Limb (tissue), 2 donors: ENCODE measurements at regions not wholly inside any gene's neighbourhood (a gene's known extent, or its start where the extent isn't known, plus 50 kb on each side); places are given as distances from the start of the nearest gene placed in this dataset.
"Not testable (repeated sequence)": the region's sequence is repeated elsewhere in the genome, so short reads cannot be mapped to it uniquely, and the experiment has no call there.

Source experiments
- DNase-seq, 2 donors: peaks; one replicate each; pipeline ENCODE4 v3.0.0-alpha.2; 2016; ENCODE audit errors: extremely low spot score in 2 of 2

DNA sequence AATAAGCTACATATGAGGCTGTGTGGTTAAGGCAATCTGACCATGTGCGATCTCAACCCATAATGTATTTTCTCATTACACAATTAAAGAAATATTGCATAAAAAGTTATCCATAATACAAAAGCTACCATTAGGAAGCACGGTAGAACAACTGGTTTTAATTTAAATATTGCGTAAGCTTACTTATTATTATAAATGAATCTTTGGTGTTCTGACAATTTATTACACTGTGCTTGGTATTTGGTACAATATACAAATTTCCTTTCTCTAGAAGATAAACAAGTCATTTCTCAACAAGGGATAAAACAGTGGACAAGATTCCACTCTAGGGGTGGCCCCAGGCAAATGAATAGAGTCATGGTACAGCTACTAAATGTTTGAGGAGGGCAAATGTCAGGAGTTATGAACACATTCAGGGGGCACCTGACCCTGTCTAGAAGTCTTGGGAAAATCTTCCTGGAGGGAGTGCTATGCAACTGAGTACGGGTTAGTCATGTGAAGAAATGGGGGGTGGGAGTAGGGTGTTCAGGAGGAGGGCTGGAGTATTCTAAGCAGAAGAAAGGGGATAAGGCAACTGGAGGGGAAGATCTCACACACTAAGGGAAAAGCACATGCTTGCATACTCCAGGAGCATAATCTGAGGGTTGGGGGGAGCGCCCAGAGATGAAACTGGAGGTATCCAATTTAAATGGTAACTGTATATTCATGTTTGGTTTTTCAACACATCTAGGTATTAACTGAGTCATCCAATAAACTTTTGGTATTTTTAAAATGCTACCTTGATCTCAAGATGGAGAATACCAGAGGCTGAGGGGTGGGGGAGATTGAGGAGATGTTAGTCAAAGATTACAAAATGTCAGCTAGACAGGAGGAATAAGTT, 296.9 kb upstream of the SGK1 start:
- no peak for DNase-seq

DNA sequence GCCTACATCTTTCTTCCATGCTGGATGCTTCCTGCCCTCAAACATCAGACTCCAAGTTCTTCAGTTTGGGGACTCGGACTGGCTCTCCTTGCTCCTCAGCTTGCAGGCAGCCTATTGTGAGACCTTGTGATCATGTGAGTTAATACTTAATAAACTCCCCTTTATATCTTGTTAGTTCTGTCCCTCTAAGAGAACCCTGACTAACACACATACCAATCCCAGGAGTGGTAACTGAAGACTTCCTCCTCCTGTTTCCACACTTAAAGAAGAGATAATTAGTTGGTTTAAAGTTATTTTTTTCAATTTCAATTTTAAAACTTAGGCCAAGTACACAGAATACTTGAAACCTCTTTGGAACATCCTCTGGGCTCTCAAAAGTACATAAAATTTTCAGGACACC, 294.2 kb upstream of the SGK1 start:
- not testable (repeated sequence) for DNase-seq

DNA sequence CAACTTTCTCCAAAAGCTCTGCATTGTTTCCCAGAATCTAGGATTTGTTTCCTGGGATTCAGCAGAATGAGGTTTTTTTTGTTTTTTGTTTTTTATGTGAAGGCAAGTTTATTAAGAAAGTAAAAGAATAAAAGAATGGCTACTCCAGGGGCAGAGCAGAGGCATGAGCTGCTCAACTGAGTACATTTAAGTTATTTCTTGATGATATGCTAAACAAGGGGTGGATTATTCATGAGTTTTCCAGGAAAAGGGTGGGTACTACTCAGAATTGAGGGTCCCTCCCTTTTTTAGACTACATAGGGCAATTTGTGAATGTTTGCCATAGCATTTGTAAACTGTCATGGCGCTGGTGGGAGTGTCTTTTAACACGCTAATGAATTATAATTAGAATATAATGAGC, 292.5 kb upstream of the SGK1 start:
- no peak for DNase-seq

DNA sequence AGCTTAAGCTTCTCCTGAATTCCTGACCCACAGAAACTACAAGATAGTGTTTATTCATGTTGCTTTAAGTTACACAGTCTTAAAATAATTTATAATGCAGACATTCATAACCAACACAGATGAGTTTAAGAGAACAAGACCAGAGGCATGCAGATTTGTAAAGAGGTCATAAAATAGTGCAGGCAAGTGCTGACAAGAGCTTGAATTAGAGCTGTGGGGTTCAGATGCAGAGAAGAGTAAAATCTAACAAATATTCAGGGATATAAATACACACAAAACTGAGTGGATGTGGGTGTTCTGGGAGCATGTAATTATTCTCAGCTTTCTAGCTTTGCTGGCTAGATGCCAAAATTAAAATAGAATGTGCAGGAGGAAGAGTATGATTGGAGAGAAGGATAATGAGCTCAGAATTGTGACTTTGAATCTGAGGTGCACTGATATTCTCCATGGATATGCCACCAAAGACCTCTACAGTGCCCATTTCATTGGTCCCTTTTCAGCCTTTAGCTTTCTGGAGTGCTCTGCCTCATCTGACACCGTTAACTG, 291.9 kb upstream of the SGK1 start:
- DNase-seq: peak in 1 of 2 donors; percentile 16

DNA sequence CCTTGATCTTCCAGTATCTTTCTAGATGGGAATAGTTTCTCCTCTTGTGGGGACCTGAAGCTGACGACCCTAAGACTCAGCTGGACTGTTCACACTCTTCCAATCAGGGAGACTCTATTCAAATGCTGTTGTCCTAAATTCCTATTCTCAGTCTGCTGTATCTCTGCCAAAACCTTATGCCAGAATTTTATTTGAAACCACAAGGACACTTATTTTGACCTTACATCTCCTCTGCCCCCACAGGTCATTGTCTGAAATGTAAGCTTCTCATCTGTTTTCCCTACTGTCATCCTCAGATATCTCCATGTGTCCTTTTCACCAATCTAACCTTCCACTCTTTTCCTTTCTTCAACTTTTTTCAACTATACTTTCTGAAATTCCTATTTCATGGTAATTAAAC, 289.5 kb upstream of the SGK1 start:
- no peak for DNase-seq

DNA sequence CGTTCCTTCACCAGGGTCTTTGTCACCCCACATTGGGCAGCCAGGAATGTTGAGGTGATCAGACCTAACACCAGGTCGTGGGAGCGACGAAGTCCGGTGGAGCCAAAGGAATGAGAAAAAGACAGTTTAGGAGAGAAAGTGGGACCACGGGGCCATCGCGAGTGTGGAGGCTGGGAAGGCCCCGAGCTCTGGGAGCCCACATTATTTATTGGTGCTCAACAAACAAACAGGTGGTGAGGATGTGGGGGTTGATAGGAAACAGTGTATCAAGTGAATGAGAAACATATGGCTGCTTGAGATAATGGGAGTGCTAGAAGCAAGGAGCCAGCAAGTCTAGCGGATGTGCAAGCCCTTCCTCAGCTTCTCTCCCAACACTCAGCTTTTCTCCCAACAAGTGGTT, 287.1 kb upstream of the SGK1 start:
- DNase-seq: no peak

DNA sequence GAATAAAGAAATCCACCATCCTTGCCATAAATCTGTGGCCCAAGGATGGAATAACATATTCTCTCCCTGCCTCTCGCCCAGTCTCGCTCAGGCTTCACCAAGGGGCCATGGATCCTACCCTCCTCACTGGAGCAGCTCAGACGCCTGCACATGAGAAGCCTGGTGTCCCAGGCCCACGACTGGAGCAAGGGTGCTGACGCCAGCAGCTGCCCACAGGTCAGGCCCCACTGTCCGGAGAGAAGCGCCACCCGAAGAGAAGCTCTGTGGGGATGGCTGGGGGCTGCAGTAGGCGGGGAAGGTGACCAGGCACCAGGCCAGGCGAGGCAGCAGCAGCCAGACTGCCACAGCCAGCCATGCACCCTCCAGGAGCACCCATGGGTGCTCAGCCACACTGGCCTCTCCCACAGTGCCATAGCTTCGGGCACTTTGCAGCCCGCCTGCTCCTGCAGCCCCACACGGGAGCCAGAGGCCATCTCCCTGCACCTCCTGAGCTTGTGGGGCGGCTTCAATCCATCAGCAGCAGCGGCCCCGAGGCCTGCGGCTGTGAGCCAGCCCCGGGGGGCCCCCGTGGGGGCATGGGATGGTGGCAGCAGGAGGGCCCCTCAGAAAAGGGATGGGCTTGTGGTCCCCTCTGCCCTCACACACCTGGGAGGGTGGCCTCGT, 286.2 kb upstream of the SGK1 start:
- DNase-seq: no peak

DNA sequence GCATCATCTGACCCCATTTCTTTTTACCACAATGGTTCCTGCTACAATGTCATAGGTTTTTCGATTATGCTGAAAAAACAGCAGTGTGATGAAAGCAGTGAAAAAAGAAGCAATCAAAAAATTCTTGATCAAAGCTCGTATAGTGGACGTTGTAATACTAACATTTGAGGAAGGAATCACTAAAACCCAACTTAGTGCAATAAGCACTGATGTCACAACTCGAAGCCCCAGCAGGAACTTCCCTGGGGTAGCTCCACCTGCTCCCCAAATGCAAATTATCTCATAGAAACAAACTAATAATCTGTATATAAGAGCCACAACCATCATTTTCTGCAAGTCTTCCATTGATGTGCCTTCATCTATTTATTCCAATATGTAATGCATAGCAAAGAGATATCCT, 285.6 kb upstream of the SGK1 start:
- DNase-seq: no peak

DNA sequence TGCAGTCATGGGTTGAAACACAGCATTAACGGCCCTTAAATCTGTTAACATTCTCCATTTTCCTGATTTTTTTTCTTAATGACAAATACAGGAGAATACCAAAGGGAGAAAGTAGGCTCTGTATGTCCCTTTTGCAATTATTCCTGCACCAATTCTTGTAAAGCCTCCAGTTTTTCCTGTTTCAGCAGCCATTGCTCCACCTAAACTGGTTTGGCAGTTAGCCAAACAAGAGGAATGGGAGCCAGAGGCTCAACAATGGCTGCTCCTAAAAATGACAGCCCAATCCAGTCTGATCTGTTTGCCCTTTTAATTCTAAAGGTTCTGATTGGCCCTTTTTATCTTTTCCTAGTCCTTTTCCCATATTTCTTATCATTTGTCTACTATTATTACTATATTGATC, 284.2 kb upstream of the SGK1 start:
- no peak for DNase-seq

DNA sequence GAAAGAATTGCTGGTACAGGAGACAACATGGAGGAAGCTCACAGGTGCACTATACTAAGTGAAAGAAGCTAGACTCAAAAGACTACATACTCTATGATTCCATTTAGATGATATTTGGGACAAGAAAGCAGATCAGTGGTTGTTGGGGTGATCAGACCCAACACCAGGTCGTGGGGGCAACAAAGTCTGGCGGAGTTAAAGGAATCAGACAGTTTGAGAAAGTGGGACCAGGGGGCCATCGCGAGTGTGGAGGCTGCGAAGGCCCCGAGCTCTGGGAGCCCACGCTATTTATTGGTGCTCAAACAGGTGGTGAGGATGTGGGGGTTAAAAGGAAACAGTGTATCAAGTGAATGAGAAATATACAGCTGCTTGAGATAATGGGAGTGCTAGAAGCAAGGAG, 282.8 kb upstream of the SGK1 start:
- no peak for DNase-seq

DNA sequence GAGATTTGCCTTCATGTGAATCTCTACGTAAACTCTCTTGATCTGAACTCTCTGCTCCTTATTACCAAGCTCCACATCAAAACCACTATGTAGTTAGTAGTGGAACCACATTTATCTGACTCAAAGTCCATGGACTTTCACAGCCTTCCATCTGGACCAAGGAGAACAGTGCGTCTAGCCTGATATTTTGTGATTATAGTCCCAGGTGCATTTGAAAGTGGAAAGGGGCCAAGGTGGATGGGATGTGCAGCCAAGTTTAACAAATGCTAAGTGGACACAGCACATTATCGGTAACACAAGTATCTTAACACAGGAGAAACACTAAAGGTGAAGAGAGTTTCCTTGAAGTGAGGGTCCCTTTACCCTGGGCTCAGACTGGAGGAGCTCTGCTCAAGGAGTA, 281.2 kb upstream of the SGK1 start:
- DNase-seq: no peak

DNA sequence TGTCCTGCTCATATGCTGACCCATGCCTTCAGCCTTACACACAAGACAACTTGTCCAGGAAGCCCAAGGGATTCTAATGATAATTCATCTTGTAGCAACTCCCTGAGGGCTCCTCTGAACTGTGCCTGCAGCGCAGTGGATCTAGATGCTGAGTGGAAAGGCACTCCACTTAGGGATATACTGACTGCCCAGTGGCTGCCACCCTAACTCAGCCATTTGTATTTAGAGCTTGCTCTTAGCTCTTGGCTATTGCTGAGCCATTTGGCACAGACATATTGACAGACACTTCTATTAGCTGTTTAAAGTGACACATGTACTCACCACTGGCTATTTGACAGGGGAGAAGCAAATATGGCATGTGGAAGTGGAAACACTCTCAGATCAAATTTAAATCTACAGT, 278.3 kb upstream of the SGK1 start:
- DNase-seq: no peak

DNA sequence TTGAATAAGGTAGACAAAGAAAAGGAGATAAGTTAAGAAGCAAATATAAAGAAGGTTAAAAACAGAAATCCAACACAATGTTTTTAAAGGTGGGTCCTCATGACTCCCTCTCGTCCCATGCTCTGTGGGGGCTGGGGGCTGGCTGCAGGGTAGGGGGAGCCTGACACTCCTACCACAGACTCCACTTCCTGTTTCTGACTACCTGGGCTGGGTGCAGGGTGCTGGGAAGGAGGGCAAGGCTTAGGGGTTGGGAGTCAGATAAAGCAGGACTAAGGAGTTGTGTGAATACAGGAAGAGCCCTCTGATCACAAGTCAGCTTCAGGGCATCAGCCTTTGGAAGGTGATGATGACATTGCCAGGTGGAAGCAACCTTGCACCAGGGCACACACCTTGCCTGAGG, 277.0 kb upstream of the SGK1 start:
- DNase-seq: no peak

DNA sequence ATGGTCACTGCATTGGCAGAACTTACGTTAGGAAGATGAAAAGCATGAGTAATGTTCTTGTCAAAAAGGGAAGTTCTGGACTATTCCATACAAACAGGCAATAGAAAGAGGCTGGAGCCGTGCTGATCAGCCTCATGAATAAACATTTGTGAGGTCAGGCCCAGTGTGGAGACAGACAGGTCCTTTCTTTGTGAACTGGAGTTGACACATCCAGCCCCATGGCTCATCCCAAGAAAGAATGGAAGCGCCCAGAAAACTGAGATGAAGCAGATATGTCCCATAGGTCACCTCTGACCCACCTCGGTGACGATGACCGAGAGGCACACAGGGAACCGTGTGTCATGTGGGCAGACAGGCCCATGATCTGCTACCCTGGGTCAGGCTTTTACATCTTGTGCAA, 276.0 kb upstream of the SGK1 start:
- no peak for DNase-seq

DNA sequence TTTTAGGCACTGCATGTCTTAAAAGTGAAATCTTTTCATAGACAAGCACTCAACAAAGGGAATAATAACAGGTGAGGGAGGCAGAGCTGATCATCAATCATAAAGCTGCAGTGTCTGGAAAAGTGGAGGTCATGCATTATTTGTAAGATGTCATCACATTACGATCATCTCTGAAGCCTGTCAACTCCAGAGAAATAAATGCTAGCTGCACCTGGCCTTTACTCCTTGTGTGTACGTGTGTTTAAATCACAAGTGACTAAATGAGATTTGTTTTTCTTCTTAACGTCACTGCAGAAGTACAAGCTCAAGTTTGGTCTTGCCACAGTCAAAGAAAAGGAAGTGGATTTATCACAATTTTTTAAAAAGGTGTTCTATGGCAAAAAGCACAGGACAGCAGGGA, 275.5 kb upstream of the SGK1 start:
- no peak for DNase-seq

DNA sequence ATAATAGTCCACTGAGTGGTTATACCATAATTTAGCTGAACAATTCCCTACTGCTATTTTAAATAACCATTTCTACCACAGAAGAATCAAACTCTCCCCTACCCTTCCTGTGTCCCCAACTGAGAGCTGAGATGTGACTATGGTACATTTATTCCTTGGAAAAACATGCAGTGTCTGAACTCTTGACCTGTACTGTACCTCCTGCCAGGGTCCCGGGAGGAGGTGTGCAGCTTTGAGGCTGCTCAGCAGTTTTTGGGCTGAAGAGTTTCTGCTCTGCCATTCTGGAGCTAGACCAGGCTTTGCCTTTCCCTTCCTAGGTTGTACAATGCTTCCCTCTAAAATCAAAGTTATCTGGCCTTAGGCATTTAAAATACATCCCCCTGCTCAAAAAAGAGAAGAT, 275.1 kb upstream of the SGK1 start:
- DNase-seq: no peak

DNA sequence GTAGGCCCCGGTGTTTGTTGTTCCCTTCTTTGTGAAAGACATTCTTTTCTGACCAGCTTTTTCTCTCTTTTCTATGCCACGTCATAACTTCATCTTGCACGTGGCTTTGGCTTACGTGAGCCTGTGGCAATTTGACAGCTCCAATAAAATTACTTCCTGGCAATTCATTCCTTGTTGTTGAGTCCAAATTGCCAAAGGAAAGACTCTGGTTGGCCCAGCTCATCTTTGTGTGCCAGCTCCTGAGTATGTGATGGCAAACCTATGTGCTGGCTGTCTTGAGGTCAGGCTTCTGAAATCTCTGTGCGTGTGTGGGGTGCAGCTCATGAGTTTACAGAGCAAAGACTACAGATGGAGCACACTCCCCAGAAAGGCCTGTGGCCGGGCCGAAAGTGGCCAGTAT, 272.5 kb upstream of the SGK1 start:
- DNase-seq: no peak

DNA sequence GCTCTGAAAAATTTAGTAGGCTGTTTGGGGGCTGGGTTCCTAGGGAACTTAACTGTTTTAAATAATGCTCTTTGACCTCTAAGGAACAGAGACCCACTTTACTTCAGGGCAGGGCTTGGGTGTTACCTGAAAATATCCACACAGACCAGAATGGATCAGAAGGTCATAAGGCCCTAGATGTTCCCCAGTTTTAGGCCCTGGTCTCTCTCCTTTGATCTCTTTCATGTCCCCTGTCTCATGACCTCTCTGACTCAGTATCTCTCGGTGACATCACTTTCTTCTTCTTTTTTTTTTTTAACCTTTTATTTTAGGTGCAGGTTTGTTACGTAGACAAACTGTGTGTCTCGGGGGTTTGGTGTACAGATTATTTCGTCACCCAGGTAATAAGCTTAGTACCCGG, 272.1 kb upstream of the SGK1 start:
- DNase-seq: no peak

DNA sequence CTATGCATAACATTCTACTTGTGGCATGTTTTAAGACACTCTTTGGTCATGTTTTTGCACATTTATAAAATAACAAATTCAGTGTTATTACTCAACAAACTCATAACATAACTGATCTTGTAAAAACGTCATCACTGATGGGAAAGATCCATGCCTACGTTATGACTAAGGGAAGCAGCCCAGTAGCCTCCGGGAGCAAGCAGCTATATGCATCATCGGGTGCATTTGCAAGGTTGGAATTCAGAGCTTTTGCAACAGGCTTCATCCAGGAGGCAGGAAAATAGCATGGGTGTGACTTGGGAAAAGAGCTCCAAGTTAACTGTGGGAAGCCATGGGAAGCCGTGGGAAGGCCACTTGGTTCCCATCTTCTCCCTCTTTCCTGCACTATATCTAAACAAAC, 271.6 kb upstream of the SGK1 start:
- no peak for DNase-seq

DNA sequence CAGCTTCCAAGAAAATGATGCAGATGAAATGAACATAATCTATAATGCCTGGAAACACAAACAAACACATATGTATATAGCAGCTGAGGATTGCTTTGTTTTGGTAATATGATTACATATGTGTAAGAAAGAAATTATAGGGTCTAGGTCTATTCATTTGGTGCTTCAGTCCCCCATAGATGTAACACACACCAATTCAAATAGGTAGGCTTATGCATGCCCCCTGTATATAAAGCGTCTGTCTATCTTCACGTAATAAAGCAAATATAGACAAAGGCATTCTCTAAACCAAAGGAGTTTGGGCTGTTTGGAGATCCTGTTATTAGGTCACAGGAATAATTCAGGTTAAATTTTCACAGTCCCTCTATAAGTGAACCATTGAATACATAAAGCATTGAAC, 270.4 kb upstream of the SGK1 start:
- no peak for DNase-seq

DNA sequence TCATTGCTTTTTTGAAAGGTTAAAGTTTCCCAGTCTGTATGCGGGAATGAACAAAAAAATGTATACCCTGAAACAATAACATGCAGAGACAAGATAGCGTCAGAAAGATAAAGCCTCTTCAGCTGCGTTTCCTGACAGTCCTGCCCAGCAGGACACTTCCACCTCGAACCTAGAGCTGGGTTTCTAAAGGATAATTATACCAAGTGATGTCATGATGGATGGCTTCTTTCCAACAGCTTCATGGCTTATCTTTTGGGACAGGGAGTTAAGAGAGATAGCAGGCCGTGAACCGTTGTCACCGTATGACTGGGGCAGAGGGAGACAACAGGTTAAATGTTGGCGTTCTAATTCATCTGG, 267.6 kb upstream of the SGK1 start:
- DNase-seq: no peak

DNA sequence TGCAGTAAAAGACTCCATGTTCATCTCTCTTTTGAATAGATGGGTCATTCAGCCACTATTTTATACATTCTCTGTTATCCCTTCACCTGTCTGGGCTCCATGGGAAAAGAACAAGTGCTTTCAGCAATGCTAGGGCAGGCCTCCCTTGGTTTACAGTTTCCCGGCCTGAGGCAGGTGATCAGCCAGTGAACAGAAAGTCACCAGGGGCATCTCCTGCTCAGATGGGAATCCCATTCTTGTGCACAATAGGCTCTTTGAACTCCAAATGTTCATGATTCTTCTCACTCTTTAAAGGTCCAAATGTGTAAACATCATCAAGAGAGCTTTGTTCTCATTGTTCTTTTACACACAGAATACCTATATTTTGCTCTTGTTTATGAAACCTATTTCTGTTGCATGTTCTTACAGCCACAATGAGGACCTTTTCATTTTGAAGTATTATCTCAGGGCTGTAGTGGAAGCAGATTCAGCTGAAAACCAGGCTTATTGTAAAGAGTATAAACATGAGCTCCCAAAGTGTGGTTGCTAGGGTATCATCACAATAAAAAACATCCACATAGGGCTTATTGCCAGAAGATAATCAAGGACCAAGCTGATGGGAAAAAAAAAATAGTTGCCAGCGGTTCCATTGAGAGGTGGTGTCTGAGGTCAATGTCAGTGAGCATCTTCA, 267.1 kb upstream of the SGK1 start:
- no peak for DNase-seq

DNA sequence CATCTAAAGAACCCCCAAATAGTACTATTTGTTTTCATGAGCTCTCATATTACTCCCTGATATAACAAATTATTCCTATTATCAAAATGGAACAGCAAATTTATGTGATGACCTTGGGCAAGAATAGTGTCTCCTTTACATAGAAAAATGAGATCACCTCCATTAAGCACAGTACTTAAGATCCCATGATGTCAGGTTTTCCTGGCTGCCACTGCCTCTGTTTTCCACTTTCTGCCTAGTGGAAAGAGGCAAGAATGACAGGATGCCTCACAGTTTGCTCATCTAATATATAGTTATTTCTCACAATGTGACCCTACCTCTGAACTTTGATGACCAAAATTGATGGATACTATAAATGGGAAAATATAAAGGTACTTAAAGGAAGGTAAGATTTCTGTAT, 260.1 kb upstream of the SGK1 start:
- no peak for DNase-seq
